IPS-NIHi11 (cell line): ENCODE measurements at regions not wholly inside any gene's neighbourhood (a gene's known extent, or its start where the extent isn't known, plus 50 kb on each side); places are given as distances from the start of the nearest gene placed in this dataset.
"Not testable (repeated sequence)": the region's sequence is repeated elsewhere in the genome, so short reads cannot be mapped to it uniquely, and the experiment has no call there.

Experiments
- DNase-seq: peaks from one replicate; pipeline ENCODE4 v3.0.0; 2012; ENCODE audit warnings: mixed read lengths, low spot score

DNA sequence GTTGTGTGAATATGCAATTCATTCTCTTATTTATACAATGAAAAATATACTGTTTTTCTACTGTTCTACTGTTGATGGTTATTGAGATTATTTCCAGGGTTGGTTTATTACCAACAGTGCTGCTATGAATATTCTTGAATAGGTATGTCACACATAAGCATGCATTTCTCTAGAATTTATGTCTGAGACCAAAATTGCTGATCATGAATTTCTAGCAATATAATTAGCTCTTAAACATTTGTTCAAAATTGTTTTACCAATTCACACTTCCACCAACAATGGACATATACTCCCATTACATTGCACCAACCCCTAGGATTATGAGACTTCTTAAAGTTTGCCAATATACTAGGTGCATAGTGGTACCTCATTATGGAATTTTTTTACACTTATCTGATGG, 164.1 kb upstream of the KCNQ5 start:
- no peak for DNase-seq

DNA sequence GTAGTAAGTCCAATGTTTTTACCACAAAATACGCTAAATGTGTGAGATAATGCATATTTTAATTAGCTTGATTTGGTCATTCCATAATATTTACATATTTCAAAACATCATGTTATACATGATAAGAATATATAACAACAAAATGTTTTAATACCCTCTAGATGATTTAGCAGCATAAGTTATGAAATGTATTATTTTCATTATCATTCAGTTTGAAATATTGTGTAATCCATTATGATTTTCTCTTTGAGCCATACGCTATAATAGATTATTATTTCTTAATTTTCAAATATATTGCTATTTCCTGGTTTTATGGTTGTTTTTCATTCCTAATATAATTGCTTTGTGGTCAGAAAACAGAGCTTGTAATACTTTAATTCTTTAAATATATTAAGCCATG, 163.3 kb upstream of the KCNQ5 start:
- DNase-seq, result no peak

DNA sequence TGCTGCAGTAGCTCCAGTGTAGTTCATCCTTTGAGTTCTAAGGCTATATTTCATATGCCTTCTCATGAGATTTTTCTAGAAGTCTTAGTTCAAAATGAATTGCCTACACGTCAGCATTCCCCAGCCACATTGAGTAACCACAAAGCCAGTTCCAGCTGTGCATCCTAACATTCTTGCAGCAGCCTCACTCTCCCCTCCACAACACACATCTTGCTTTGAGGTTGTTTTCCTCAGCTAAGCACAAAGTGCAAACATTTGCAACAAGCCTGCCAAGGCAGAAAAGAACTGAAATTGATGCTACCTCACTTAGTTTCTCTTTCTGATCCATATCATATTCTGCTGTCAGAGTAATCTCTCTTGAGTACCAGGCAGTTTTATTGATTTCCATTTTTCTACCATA, 160.7 kb upstream of the KCNQ5 start:
- no peak for DNase-seq

DNA sequence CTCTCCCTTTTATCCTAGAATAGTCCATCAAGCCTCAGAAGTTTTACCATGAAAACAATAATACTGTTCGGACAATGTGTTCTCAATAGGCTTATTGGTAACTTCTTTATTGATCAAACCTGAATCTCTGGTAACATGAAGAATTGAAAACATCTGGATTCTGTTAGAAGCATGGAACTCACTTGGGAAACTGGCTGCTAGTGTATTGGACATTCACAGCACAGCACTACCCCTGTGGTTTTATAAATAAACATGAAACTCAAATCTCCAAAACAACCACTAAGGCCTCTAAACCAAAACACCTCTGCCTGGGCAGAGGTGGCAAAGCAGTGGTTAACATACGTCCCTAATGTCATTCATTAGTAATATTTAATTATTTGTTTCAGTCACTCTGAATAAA, 157.6 kb upstream of the KCNQ5 start:
- no peak for DNase-seq

DNA sequence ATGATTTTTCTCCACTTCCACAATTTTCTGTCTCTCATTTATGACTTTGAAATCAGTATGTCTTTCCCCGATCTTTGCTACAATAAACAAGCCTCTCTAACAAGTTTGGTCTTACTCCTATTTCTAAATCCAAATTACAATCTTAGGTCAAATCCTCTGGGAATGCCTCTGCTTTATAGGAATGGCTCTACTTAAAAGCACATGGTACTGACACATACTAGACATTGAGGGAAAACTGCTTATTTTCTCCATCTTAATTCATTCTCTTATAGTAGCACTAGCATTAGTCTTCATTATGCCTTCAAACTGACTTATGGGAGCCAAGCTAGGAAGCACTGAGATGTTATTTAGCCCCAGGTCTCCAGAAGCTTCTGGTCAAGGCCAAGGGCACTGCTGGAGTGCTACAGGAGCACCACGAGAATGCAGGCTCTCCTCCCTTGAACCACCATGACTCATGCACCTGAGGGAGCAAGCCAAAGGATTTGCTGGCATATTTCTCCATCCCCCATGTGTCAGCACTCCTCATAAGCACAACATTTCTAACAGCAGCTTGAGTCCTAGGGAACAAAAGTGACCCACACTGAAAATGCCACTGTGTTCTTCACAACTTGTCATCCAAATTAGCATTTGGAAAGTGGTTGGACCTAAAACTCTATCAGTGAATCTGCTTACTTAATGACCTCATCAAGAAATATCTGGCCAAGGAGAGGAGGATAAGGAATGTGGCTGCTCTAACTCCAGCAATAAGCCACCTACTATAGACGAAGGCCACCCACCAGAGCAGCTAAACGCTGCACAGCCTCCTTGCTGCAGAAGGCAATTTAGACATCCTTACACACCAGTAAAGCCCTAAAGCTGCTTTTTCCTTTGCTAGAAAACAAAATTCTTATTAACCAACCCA, 156.8 kb upstream of the KCNQ5 start:
- no peak for DNase-seq

DNA sequence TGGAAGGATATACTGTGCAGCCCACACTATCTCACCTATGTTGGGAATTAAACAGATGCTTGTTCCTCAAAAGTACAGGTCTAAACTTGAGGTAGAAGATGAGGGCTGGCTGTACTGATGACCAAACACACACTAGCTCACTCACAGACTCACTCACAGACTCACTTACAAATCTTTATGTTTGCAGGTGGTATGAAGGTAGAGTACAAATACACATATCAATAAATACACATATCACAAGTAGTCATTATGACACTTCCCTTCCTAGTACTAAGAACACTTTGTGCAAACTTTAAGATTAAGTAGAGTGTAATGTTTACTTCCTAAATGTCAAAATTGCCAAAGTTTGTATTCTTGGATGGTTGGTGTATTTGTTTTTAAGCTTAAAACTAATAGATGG, 155.4 kb upstream of the KCNQ5 start:
- no peak for DNase-seq

DNA sequence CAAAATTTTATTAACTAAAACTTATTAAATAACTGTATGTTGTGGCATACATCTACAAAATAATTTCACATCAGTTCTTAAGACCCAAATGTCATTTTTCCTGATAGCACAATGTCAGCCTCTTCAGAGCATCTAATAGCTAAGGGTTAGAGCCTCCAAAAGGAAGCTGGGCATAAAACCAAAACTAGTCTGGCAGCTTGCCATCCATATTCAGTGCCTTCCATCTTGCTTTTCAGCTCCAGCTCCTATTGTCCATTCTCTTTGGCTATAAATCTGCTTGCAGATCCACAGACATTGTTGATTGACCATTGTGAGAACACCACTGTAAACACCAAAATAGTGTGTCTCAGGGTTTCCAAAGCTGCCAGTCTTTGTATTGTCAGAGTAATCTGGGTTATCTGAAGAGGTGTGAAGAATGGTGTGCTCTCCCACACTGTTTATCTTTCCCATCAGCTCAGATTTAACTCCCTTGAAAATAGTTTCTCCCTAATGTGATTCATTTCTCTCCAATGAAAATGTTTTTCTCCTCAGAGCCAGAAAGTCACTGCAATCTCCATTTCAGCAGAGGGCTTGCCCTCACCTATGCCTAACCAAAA, 154.8 kb upstream of the KCNQ5 start:
- DNase-seq, result no peak

DNA sequence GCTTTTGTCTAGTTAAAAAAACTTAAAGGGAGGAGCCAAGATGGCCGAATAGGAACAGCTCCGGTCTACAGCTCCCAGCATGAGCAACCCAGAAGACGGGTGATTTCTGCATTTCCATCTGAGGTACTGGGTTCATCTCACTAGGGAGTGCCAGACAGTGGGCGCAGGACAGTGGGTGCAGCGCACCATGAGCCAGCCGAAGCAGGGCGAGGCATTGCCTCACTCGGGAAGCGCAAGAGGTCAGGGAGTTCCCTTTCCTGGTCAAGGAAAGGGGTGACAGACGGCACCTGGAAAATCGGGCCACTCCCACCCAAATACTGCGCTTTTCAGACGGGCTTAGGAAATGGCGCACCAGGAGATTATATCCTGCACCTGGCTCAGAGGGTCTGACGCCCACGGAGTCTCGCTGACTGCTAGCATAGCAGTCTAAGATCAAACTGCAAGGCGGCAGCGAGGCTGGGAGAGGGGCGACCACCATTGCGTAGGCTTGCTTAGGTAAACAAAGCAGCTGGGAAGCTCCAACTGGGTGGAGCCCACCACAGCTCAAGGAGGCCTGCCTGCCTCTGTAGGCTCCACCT, 152.4 kb upstream of the KCNQ5 start:
- not testable (repeated sequence) for DNase-seq

DNA sequence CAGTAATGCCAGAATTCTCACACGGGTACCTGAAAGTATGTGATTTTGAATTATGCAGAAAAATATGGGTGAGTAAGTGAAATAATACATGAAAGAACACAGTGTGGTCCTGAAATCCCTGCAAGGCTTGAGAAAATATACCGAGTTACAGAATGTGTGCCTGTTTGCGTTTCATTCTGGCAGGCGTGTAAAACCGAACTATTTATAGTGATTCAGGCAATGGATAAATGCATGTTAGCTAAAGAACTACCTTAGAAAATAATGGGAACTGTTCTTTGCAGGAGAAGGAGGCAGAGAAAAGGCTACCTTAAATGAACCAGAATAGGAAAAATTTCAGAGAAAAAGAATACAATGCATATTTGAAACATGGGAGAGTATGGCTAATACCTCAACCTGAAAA, 145.8 kb upstream of the KCNQ5 start:
- no peak for DNase-seq

DNA sequence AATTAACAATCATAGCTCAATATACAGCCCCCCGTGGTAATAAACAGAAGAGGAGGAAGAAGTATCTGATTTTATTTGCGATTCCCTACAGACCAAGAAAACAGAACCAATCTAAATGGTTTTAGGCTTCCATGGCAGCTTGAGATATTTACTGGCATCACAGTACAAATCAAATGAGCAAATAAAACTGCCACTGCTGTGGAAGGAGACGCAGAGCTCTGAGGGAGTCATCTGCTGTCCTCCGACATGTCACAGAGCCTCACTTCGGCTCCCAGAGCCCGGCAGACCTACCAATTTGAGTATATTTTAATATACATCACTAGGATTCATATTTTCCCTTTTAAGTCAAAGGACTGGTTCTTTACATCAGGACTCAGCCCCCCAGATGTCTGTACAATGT, 145.2 kb upstream of the KCNQ5 start:
- DNase-seq, result no peak

DNA sequence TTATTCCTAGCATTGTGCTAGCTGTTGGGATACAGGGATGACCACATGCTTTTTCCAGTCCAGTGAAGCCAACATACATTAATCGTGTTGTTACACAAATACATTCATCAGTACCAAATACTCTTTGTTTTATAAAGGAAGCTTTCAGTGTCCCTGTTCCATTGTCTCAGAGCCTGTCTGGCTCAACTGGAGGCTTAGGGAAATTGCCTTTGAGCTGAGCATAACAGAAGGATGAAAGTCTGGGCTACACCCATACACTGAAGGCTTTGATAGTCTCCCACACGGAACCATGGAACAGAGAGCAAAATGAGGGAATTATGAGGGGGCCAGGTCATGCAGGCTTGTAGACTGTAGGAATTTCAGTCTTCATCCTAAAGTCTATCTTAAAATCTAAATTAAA, 126.4 kb upstream of the KCNQ5 start:
- DNase-seq, result no peak

DNA sequence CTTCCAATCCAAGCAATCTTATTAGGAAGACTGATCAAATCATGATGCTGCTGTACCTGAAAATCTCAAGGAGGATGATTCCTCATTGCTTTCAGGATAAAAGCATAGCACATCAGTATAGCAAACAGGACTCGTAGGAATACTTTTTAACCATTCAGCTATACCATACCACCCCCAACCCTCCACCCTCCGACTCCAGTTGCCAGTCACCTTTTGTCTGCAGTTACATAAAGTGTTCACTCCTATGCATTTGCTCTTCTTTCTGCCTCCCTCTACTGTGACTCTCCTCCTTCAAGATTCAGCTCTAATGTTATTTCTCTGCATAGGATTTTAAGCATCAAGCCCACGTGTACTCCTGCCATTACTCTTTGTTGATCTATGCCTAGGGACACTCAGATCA, 124.7 kb upstream of the KCNQ5 start:
- no peak for DNase-seq

DNA sequence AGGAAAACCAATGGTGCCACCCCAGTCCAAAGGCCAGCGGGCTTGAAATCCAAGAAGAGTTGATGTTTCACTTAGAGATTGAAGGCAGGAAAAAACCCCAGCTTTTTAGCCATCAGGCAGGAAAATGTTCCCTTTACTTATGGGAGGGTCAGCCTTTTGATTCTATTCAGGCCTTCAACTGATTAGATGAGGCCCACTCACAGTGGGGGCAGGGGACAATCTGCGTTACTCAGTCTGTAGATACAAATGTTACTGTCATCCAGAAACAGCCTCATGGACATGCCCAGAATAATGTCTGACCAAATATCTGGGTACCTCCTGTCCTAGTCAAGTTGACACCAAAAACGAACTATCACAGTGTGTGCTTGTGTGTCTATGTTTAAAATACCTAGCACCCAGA, 121.2 kb upstream of the KCNQ5 start:
- DNase-seq, result no peak

DNA sequence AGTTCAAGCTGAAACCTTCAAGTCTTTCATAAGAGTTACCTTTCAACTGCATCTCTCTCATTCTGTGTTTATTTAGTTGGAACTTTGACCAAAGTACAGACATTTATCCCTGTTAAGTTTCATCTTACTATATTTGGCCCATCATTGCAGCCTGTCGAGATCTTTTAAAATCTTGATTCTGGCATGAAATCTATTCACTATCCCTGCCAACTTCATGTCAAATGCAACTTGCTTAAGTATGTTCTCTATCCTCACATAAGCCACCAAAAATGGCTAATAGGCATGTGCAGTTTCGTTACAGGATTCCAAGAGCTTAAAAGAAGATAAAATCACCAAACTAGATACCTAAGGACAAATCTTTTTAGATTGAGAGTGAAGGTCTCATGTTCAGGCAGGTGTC, 117.5 kb upstream of the KCNQ5 start:
- DNase-seq, result no peak

DNA sequence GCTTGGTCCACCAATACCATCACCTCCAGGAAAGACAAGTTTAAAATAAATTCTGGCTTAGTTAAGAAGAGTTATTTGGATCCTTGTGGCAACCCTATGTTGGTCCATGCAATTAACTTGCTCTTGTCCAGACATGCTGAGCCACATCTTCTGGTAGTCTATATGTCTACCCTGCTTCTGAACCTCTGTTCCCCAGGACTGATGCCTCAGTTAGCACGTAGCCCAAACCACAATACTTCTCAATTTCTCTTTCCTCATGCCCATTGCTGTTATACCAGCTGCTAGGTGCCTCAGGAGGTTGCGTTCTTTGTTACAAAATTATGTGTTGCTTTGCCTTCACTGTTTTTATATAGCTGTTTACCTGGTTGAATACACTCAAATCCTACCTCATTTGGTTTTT, 116.4 kb upstream of the KCNQ5 start:
- no peak for DNase-seq

DNA sequence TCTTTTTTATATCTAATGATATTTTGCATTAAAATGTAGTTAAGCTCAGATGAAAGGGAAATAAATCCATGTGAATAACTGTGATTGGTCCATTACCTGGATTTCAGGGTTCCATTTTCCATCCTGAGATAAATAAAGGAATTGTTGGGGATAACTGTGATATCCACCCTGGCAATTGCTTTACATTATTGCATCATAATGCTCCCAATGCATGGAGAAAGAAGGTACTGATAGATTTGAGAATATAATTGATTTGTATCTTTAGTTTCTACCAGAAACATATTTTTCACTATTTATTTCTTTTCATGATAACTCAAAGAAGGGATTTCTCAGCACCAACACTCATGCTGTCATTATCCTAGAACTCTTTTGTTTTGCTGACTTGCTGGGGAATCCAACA, 102.0 kb upstream of the KCNQ5 start:
- no peak for DNase-seq

DNA sequence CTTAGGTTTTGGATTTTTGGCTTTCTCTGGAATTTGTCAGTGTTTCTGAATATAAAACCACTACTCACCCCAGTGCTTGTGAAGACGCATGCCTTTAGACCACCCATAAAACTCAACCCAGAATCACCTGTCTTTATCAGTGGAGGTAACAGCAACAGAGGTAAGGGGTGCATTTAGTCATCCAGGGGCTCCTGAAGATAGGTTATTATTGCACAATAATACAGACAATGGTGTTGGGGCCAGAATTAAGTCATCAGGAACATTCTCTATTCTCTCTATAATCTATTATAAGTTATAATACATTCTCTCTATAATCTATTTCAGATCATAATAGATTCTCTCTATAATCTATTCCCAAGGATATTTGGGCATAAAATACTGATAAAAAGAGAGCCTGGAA, 100.2 kb upstream of the KCNQ5 start:
- no peak for DNase-seq

DNA sequence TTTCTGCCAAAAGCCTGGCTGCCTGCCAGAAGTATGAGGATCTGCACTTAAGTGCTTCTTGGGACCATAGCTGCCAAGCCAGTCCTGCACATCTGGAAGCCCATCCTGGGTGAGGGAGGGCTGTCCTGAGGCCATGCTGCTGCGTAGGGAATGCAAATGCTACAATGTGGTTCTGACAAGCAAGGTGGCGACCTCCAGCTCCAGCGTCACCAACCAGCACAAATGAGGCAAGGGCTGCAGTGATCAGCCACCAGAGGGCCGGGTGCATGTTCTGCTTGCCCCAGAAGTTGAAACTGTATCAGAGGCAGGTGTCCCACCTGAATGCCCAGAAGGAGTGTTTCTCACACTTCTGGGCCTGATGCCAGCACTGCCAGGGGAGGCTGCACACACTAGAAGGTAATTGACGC, 99.1 kb upstream of the KCNQ5 start:
- DNase-seq, result peak; percentile 61

DNA sequence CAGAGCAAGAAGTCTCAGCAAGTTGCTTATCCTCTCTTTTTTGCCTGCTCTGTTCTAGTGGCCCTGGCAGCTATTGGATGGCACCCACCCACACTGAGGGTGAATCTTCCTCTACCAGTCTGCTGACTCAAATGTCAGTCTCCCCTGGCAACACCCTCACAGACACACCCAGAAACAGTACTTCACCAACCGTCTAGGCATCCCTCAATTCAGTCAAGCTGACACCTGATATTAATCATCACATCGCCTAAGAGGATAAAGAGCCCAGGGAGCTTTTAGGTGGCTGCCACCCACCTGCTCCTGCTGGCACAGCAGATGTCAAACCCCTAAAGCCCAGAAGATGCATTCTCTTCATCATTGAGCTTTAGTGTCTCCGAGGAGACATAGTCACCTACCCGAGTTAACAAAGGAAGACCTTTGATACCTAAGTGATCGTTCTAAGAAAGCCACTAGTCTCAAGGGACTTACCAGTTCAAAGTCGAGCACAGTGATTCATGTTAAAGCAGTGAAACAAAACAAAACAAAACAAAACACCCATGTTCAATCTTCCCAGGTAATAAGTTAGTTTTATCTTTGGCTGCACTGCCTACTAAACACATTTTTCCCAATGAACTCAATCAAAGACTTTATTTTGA, 97.7 kb upstream of the KCNQ5 start:
- DNase-seq, result no peak

DNA sequence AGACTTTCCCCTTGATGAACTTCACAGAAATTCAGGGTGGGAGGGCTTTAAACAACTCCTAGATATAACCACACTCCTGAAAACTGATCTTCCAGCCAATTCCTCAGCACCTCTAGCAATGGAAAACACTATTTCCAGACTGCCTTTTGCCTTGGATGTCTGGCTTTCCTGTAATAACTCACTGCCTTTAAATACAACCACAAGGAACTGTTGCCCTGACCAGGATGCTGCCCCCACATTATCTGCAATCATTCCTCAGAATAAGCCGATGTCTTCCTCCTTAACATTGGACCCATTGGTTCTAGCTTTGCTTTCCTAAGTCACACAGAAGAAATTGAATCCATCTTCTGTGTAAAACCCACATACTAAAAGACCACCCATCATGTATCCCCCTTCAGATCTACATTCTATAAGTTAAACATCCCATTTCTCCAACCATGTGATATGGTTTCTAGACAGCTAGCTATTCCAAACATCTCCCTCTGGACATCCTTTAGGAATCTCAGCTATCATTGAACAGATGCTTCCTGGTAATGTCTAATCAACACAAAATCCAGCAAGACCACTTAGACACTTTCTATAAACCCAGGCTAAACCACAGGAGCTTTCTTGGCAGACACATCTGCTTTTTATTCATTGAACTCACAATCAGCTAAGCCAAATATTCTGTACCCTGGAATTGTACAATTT, 95.9 kb upstream of the KCNQ5 start:
- DNase-seq, result no peak

DNA sequence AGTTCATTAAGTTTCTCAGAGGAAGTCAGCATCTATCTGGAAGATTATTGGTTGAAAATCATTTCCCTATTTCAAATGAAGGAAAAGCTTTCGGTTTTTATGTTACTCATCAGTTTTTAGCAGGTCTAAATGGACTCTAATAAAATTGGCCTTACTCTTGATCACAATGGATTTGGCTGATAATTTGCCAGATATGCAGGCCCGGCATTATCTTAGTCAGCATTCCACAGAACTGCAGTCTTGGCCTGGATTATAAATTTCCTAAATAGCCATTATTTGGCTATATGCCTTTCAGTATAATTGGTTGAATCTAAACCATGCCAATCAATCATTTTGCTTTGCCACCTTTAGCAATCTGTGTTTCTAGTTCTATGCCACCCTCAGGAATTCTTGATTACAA, 91.7 kb upstream of the KCNQ5 start:
- no peak for DNase-seq

DNA sequence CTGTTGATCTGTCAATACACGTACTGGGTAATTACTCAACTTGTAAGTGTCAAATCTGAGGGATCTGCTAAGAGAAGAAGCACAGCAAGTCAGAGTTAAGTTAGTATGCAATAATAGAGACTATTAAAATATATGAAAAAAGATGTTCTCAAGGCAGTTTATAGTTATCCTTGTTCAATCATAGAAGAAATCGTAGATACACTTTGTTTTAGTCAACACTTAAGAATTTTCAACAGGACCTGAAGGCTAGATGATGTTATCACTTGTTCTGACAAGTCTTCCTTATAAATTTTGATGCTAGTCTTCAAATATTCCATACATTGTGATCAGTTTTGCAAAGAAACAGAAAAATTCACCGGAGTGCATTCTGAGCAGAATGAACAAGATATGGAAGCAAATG, 91.1 kb upstream of the KCNQ5 start:
- no peak for DNase-seq

DNA sequence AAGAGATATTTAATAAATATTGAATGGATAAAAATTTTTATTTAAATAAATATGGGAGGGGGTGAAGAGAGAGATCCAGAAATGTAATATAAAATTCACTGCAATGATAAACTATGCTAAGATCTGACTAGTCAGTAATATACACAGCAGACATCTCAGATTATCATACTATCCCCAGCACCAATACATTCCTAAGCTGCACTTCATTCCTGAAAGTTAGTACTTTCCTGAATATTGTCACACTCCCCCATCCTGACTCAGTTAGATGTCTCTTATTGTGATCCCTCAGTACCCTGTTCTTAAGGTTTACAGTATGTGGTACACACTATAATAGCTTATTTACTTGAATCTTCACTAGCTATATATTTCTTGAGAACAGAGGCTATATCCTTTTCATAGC, 88.3 kb upstream of the KCNQ5 start:
- DNase-seq, result no peak
